DMS53 treated with DMSO at 0.1 percent for 48 hours (cell line): ENCODE measurements at regions not wholly inside any gene's neighbourhood (a gene's known extent, or its start where the extent isn't known, plus 50 kb on each side); places are given as distances from the start of the nearest gene placed in this dataset.
A peak's percentile ranks its signal among the peaks of the same experiment; 100 is the strongest.
"Not testable (repeated sequence)": the region's sequence is repeated elsewhere in the genome, so short reads cannot be mapped to it uniquely, and the experiment has no call there.

Source experiments
- DNase-seq: peaks from one replicate; lab custom pipeline; 2025; ENCODE audit not compliant: unreplicated experiment; lab: John Stamatoyannopoulos, UW

DNA sequence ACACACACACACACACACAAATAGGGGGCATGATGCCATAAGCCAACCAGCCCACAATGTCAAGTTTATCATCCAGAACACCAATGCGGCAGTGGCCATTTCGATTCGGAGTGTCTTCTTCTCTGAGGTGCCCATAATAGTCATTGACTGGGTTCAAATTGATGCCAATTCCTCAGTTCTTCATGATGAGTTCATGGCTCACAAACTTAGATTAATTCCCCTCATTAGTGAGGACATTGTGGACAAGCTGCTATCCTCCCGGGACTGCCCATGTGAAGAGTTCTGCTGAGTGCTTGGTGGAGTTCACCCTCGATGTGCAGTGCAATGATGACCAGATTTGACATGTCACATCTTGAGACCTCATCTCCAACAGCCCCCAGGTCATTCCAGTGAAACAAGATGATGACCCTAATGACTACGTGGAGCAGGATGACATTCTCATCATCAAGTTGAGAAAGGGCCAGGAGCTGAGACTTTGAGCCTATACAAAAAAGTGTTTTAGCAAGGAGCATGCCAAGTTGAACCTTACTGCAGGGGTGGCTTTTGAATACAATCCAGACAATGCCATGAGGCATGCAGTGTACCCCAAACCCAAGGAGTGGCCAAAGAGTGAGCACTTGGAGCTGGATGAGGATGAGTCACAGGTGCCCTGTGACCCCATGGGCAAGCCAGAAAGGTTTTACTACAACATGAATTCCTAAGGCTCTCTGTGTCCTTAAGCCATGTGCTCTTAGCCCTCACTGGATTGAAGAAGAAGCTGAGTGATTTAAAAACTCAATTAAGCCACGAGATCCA is 211.6 kb upstream of the SAMSN1 start:
- DNase-seq: no peak

DNA sequence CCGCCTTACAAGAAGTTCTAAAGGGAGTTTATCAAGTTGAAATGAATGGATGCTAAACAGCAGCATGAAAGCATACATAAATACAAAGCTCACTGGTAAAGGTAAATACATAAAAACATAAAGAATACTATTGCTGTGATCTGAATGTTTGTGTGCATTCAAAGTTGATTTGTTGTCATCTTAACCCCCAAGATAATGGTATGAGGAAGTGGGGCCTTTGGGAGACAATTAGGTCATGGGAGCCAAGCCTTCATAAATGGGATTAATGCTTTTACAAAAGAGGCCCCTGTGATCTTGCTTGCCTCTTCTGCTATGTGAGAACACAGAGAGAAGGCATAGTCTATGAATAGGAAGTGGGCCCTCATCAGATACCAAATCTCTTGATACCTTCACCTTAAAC is 209.0 kb upstream of the SAMSN1 start:
- no peak for DNase-seq

DNA sequence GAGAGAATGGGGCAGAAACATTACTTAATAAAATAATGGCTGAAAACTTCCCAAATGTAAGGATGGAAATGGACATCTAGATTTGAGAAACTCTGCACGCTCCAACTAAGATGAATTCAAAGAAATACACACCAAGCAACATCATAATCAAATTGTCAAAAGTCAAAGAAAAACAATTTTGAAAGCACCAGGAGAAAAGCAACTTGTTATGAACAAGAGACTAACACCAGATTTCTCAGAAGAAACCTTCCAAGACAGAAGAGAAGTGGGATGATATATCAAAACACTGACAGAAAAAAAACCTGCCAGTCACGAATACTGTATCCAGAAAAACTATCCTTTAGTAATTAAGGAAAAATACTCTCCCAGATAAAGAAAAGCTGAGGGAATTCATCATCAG is 208.6 kb upstream of the SAMSN1 start:
- no peak for DNase-seq

DNA sequence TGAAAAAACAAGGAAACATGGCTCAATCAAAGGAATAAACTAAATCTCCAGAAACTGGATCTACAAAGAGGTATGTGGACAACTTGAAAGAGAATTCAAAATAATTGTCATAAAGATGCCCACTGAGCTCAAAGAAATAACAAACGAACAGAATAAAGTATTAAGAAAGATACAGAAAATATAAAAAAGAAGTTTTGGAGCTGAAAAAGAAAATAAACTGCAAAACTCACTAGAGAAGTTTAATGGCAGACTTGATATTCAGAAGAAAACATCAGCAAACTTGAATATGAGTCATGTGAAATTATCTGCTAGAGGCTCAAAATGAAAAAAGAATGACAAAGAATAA is 208.1 kb upstream of the SAMSN1 start:
- no peak for DNase-seq

DNA sequence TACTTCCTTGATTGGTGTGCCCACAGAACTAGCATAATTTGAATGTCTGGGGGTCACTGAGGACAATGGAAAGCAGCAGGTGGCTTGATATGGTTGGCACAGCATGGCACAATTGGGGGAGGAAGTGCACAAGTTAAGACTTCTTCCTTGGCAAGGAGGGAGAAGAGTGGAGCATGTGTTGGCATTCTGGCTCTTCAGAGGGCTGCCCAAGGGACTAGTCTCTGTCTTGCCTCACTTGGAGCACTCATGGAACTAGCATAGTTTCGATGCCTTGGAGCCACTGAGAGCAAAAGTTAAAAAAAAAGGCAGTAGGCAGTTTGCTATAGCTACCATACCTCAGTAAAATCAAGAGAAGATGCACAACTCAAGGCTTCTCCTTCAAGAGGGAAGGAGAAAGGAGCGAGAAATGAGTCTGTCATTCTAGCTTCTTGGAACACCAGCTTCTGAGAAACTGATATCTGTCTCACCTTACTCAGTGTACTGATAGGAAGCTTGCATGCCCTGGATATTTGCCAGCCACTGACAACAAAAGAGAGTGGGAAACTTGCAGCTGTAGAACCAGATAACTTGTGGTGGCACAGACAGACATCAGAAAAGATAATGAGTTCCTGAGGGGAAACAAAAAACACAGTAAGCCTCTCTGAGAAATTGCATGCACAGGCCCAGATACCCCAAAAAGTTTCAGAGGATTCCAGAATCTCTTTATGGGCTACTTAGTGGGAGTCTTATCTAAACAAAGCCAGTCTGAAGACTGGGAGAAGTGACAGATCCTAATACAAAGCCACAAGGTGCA is 207.5 kb upstream of the SAMSN1 start:
- DNase-seq: no peak

DNA sequence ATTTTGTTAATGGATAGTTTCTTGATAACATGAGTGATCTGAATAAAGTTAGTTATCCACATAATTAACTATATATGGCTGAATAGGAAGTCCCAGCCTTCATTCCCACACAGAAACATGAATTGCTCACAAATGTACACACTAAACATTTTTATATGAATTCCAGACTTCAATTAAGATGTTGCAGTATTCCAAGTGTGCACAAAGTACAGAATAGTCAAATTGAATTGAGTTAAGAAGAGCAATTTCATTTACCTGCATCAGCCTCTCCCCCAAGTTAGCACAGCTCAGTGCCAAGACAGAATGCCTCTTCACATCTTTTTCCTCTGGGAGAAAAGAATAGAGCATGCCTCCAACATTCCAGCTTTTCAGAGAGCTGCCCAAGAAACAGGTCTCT is 207.0 kb upstream of the SAMSN1 start:
- DNase-seq: no peak

DNA sequence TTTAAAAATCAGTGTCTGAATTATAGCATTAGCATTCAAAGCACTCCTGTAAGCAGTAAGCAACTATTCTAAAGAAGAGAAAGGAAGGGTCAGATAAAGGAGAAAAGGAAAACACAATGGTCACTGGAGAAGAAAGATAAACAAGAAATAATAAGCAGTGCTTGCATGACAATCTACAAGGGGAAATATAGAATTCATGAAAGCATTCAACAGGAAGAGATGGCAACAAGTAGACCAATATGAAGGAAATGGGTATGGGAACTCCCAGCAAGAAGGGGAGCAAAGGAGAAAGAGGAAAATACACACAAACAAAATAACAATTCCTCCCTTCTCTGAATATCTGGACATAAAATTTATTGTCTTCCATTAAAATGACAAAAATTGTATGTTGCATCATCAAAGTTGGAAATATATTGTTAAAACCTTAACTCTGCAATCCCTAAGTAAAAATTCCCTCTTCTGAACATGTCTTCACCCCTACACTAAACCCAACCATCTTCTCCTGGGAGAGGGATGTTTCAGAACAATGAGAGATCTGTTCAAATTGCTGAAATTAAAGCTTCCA is 206.3 kb upstream of the SAMSN1 start:
- DNase-seq: no peak

DNA sequence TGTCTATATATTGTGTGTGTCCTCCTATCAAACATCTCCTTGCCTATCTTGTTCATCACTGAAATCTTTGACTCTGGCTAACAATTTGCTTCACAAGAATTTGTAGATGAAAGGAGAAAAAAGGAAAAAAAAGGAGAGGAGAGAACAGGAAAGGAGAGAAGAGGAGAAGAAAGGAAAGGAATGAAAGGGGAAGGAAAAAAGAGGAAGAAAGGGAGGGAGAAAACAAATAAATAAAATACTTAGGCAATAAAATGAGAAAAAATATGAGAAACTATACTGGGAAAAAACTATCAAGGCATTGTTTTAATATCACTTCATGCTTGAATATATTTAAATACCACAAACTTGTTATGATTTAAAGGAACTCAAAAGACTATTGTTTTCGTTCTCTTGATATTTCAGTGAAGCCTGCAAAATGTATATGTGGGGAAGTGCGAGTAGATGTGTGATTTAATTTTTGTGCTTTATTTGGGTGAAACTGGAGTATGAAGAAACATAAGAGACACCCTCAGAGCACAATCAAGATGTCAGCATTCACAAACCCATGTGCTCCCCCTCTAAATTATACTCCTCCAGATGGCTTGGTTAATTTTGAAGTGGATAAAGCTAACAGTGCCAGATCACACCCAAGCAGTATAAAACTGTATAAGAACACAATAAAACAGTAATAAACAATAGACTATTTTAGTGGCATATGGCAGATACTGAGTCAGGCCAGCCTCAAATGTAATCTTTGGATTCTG is 205.7 kb upstream of the SAMSN1 start:
- no peak for DNase-seq

DNA sequence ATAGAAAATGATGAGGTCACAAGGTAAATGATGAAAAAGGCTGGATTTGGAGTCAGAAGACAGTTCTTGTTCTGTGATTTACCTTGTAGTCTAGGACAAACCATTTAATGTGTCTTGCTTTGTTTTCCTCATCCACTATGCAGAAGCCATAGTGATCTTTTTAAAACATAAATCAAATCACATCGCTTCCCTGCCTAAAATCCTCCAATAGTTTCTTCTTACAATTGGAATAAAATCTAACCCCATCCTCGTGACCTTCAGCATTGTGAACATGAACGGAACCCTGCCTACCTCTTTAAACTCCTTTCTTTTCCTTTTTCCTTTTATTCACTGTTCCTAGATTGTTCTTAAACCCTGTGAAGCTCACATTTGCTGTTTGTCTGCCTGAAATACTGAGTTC is 204.9 kb upstream of the SAMSN1 start:
- no peak for DNase-seq

DNA sequence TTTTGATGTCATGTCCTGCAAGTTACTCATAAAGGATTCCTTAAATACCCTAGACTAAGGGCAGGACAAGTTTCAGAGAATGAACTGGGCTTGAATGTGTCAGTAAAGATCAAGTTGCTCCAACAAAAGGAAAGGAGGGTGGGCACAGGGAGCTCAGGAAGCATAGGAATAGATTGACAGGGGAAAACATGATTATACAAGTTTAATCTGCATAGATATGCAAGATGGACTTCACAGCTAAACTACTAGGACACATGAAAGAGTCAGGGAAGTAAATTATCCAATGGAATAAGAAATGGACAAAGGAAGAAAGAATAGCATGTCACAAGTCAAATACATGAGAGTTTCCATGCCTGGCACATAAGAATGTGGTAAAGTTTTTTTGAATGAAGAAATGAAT is 203.9 kb upstream of the SAMSN1 start:
- no peak for DNase-seq

DNA sequence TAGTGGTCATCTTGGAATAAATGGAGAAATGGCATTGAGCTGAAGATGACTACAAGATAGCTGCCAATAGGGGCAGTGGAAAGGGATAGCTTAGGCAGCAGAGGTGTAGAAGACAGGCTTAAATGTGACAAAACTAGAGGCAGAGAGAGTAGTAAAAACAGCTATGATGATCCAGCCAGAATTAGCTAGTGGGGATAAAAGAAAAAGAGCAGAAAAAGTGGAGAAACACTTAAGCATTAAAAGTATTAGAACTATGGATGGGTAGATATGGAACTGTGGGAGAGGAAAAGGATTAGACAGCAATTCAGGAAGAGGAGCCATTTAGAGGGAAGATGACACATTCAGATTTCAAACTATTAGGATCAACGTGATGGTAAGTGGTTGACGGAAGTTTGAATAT is 202.5 kb upstream of the SAMSN1 start:
- DNase-seq: no peak

DNA sequence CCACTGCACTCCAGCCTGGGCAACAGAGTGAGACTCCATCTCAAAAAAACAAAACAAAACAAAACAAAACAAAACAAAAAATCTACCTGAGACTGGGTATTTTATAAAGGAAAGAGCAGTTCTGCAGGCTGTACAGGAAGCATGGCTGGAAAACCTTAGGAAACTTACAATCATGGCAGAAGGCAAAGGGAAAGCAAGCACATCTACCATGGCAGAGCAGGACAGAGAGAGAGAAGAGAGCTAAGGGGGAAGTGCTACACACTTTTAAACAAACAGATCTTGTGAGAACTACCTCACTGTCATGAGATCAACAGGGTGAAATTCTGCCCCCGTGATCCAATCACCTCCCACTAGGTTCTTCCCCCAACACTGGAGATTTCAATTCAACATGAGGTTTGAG is 198.3 kb upstream of the SAMSN1 start:
- no peak for DNase-seq

DNA sequence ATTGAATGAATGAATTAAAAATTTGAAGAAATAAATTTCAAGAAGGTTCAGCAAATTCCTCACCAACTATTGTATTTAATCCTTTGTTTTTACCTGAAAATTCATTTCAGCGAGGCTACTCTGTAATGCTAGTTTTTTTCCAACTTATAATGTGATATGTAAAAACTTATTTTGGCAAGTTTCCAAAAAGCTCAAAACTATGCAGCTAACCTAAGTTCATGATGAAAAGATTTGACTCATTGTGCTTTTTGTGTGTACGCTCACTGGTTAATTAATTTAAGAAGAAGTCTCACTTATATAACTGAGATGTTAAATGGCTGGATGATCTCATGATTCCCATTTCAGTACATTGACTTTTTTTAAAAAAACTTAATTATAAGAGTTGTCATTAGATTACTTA is 196.0 kb upstream of the SAMSN1 start:
- no peak for DNase-seq

DNA sequence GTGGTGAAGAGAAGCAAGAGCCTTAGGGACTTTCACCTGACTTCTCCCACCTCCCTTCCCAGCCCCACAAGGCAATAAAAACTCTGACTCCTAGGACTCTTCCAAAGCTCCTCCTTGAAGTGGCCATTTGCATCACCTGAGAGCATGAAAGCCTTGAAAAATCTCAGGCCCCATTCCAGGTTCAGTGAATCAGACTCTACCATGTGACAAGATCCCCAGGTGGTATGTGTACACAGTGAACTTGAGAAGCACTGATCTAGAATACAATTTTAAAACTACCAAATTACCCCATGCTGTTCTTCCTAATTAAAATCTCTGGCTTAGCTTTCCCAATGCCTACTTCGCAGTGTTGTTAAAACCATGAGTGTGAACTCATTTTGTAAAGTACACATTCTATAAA is 195.1 kb upstream of the SAMSN1 start:
- DNase-seq: no peak

DNA sequence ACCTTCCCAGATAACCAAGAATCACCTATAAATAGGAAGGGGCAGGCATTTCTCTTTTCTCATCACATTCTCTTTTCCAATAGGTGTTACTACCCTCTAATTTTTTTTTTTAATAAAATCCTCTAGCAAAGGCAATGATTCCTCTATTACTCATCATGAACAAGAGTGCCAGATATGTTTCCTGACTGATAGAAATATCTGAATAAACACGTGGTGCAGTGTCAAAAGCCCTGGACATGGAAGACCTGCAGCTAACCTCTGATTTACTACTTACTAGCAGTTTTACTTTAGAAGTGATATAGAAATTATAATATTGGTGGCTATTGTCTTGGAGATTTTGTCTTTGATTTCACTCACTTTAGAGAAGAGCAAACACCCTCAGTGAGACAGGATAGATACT is 194.6 kb upstream of the SAMSN1 start:
- no peak for DNase-seq

DNA sequence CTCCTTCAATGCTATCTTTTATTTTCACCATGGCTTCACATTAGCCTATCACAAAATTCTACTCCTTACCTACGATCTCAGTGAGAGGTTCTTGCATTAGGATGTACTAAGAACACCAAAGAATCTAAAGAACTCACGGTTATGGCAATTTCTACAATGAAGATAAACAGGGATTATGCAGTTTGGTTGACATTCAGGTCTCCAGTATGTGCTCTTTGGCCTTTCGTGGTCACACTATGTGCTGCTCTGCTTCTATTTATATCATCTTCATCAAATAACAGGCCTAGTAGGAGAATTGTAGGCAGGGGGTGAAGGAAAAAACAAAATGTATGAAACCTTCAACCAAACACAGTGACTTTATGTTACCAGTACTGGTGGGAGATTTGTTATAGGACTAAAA is 194.0 kb upstream of the SAMSN1 start:
- no peak for DNase-seq

DNA sequence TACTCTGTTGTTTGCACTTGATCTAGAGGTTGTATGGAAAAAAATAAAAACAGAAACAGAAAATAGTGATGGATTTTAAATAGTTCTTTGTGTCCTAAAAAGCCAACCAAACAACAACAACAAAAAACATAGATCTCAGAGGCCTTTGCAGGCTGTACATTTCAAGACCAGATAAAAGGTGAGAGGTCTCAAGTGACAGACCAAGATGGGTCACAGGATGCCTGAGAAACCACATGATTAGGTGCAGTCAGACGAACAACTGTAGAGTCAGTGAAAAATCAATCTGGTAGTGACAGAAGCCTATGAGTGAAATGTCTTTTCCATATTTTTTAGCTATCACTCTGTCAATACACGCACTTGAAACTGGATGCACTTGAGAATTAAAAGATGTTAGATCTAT is 193.5 kb upstream of the SAMSN1 start:
- DNase-seq: no peak

DNA sequence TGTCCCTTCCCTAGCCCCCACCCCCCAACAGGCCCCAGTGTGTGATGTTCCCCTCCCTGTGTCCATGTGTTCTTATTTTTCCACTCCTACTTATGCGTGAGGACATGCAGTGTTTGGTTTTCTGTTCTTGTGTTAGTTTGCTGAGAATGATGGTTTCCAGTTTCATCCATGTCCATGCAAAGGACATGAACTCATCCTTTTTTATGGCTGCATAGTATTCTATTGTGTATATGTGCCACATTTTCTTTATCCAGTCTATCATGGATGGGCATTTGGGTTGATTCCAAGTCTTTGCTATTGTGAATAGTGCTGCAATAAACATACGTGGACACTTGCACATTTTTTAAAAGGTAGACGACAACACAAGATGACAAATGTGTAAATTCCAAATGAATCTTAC is 192.5 kb upstream of the SAMSN1 start:
- not testable (repeated sequence) for DNase-seq

DNA sequence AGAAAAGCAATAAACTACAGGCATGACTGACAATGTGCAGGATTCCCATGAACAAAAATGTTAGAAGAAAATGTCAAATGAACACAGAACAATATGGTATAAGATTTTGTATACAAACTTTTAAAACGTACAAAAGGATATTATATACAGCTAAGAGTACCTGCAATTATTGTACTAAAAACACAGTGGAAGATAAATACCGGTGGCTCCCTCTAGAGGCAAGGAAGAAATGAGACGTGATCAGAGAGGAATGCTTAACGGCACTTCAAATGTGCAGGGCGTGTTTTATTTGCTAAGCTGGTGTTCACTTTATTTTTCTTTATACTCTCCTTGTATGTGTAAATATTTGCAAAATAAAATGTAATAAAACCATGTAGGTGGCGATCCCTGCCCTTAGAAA is 191.8 kb upstream of the SAMSN1 start:
- DNase-seq: peak; percentile 75

DNA sequence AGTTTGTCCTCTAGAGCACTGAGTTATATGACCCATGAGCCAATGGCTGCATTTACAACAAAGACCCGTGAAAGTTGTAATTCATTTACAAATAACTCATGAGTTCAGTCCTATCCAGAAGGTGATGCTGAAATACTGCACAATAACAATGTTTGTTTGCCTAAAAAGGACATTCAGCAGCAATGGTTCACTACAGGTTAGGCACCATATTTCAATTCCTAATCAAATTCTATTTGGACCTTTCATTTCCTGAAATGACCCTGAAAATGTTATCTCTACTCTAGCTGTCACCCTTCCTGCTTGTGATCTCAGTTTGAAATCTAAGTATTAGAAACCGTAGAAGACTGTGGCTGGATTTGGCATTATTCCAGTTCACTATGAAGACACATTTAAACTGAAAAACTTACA is 191.2 kb upstream of the SAMSN1 start:
- no peak for DNase-seq

DNA sequence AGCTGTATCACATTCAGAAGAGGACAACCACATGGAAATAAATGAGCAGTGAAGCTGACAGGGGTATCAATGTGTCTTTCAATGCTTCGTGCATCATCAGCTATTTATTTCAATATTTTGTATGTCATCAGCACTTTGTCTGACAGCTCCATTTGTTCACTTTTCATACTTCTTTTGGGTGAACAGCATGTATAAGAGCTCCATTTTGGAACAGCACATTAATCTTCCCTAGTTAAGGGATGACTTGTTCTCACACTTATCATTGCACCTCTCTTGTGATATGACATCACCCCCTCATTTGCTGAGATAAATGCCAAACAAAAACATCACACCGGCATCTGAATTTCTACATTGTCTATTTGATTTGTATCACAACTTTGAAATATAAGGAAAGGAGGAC is 190.6 kb upstream of the SAMSN1 start:
- DNase-seq: no peak

DNA sequence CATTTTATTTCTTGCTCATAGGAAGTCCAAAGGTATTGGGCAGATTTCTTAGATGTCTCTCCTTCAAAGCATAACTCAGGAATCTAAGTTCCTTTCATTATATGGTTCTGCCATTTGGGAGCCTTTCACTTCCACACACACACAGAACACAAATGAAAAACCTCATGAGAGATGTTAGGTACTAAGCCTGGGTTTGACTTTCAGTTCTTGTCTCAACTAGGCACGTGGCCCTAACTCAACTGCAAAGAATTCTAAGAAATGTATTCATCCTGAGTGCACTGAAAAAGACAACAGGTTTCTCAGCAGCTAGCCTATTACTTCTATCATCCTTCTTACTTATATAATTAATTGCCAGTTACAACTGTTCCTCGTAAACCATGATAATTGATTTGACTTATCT is 190.0 kb upstream of the SAMSN1 start:
- DNase-seq: no peak
